ENCODE measurements at regions not wholly inside any gene's neighbourhood (a gene's known extent, or its start where the extent isn't known, plus 50 kb on each side); places are given as distances from the start of the nearest gene placed in this dataset.

DNA sequence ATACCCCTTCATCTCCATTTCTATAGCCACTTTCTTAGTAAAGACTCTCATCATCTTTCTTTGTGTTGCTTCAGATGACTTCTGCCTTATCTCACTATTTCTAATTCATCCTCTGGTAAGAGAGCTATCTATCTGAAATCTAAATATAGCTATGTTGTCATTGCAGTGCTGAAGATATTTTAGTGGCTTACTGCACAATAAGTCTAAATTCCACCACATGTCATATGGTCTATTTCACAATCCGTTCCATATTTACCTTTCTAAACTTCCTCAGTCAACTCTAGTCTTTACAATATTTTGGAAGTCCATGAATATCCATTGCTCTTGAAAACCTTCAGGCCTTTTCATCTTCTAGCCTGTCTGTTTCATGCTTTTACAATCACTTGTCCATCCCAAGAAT lies 465.1 kb upstream of the SLC10A2 start:
- Histone ChIP-seq H3K4me1 (no peaks in the 10 kb centered on the region), H3K9me3 (no peaks in the 10 kb centered on the region), H3K4me3 (no peak overlapping the region), H3K36me3 (no peaks in the 10 kb centered on the region), H3K27me3 (ENCODE audit: low read depth) (no peaks in the 10 kb centered on the region), H3K27ac (no peak overlapping the region)
- TF ChIP-seq, protein P1, sequence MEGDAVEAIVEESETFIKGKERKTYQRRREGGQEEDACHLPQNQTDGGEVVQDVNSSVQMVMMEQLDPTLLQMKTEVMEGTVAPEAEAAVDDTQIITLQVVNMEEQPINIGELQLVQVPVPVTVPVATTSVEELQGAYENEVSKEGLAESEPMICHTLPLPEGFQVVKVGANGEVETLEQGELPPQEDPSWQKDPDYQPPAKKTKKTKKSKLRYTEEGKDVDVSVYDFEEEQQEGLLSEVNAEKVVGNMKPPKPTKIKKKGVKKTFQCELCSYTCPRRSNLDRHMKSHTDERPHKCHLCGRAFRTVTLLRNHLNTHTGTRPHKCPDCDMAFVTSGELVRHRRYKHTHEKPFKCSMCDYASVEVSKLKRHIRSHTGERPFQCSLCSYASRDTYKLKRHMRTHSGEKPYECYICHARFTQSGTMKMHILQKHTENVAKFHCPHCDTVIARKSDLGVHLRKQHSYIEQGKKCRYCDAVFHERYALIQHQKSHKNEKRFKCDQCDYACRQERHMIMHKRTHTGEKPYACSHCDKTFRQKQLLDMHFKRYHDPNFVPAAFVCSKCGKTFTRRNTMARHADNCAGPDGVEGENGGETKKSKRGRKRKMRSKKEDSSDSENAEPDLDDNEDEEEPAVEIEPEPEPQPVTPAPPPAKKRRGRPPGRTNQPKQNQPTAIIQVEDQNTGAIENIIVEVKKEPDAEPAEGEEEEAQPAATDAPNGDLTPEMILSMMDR (IDR thresholded peaks at IDR 0.05): no peak
- ATAC-seq (no peak), DNase-seq (no peak)
- intact Hi-C loops (cut with DNase I): no loop called here

DNA sequence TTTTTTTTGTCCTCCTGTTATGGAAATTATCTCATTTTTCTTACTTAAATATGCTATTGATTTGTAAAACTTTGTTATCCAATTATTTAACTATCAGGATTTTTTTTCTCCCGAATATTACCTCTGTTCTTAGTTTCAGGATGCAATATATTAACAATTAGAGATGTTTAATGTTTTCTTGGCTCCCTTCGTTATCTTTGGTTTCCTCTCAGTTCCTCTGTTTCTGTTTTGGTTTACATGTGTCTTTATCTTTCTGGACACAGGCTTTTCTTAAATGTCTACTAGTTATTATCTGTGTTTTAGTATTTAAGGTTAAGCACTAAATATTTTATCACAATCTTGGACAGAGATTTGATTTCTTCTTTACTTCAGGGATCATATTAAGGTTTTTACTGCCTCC lies 462.2 kb upstream of the SLC10A2 start:
- H3K4me3 ChIP-seq: no peak overlapping the region
- no peaks in the 10 kb centered on the region for H3K9me3 ChIP-seq
- intact Hi-C loops (cut with DNase I): no loop called here
- TF ChIP-seq, protein P1 (IDR thresholded peaks at IDR 0.05): no peak
- H3K27ac ChIP-seq: no peak overlapping the region
- no peaks in the 10 kb centered on the region for H3K4me1 ChIP-seq
- DNase-seq (no peak), ATAC-seq (no peak)
- no peaks in the 10 kb centered on the region for H3K27me3 ChIP-seq (ENCODE audit: low read depth)
- no peaks in the 10 kb centered on the region for H3K36me3 ChIP-seq

DNA sequence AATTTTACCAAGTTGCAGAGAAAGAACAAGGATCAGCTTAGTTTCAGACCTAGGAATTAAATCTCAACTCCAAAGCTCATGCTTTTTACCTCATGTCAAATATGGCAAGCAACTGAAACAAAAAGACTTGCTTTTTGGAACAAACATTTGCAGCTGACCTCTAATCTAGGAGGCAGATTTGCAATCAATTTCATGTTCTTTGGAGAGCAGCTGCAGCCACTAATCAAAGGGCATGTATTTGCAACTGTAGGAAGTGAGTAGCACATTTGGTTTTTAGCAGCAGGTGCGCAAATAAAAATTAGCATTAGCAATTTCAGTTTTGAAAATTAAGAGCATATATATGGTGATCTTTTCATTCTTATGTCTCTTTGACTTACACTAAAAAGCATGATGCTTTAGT lies 459.3 kb upstream of the SLC10A2 start:
- ATAC-seq: no peak
- Histone ChIP-seq H3K9me3 (no peaks in the 10 kb centered on the region), H3K4me3 (no peak overlapping the region), H3K27me3 (ENCODE audit: low read depth) (no peaks in the 10 kb centered on the region), H3K27ac (no peak overlapping the region), H3K4me1 (no peaks in the 10 kb centered on the region), H3K36me3 (no peaks in the 10 kb centered on the region)
- no peak for DNase-seq
- intact Hi-C loops (cut with DNase I): no loop called here
- TF ChIP-seq, protein P1 (IDR thresholded peaks at IDR 0.05): no peak

DNA sequence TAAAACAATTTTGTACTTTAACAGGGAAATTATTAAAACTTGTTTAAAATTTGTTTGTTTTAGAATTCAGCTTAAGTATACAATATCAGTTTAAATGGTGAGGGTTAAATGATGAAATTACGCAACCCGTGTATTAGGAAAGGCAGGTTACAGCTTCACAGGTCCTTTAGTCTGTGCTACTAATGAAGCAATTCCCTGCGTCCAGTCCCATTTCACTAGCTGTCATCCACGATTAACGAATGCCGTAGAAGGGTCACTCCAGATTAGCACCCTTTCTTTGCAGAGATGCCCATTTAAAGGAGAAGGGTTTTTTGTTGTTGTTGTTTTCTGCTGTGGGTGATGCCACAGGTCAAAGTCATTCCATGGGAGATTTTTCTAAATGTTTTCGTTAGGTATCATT lies 457.6 kb upstream of the SLC10A2 start:
- H3K9me3 ChIP-seq: no peaks in the 10 kb centered on the region
- H3K36me3 ChIP-seq: no peaks in the 10 kb centered on the region
- H3K4me3 ChIP-seq: no peak overlapping the region
- intact Hi-C loops (cut with DNase I): no loop called here
- DNase-seq: no peak
- TF ChIP-seq, protein P1 (IDR thresholded peaks at IDR 0.05): no peak
- no peaks in the 10 kb centered on the region for H3K4me1 ChIP-seq
- no peak overlapping the region for H3K27ac ChIP-seq
- no peak for ATAC-seq
- no peaks in the 10 kb centered on the region for H3K27me3 ChIP-seq (ENCODE audit: low read depth)

DNA sequence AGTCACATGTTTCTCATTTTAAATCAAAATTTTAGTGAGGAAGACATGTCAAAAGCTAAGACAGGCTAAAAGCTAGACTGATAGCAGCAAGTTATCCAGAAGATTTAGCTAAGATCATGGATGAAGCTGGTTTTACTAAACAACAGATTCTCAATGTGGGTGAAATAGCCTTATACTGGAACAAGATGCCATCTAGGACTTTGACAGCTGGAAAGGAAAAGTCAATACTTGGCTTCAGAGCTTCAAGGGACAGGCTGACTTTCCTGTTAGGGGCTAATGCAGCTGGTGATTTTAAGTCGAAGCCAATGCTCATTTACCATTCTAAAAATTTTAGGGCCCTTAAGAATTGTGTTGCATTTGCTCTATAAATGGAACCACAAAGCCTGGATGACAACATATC lies 455.3 kb upstream of the SLC10A2 start:
- intact Hi-C loops (cut with DNase I): no loop called here
- Histone ChIP-seq H3K27me3 (ENCODE audit: low read depth) (no peaks in the 10 kb centered on the region), H3K9me3 (no peaks in the 10 kb centered on the region), H3K36me3 (no peaks in the 10 kb centered on the region), H3K4me3 (no peak overlapping the region), H3K27ac (no peak overlapping the region), H3K4me1 (no peaks in the 10 kb centered on the region)
- no peak for DNase-seq
- no peak for ATAC-seq
- TF ChIP-seq, protein P1 (IDR thresholded peaks at IDR 0.05): no peak

DNA sequence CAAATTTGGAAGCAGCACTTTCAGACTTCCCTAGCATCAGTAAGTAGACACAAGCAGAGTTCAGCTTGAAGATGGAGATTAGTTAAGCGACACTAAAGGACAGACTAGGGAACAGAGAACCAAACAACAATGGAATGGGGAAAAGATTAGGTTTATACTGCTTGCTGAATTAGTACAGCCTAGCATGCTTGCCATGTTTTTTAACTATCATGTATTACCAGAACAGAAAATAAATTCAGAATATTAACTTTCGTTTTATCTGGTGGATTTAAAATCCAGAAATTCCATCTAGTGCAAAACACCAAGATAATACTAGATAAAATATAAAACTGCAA lies 451.5 kb upstream of the SLC10A2 start:
- intact Hi-C loops (cut with DNase I): no loop called here
- H3K27ac ChIP-seq: no peak overlapping the region
- H3K4me1 ChIP-seq: no peaks in the 10 kb centered on the region
- H3K36me3 ChIP-seq: no peaks in the 10 kb centered on the region
- no peak for DNase-seq
- ATAC-seq: no peak
- no peak overlapping the region for H3K4me3 ChIP-seq
- H3K9me3 ChIP-seq: no peaks in the 10 kb centered on the region
- H3K27me3 ChIP-seq (ENCODE audit: low read depth): no peaks in the 10 kb centered on the region
- TF ChIP-seq, protein P1 (IDR thresholded peaks at IDR 0.05): no peak
